Kidney (tissue), 13 donors: ENCODE measurements at regions not wholly inside any gene's neighbourhood (a gene's known extent, or its start where the extent isn't known, plus 50 kb on each side); places are given as distances from the start of the nearest gene placed in this dataset.

Experiments
- DNase-seq, 5 donors: peaks; one replicate each; pipeline ENCODE4 v3.0.0-alpha.2; 2013 to 2020
- FAIRE-seq: peaks from 2 replicates; lab custom pipeline; 2012; peaks lifted over from hg19 to GRCh38; lab: Jason Lieb, UNC
- H3K27ac ChIP-seq, 2 donors: one replicate each; pipeline ENCODE4 v1.7.0; 2013; ENCODE audit warnings: low read depth in 2 of 2, low read length in 2 of 2, inconsistent platforms in 1 of 2
- H3K27me3 ChIP-seq: one replicate; pipeline ENCODE4 v1.7.1; 2013; ENCODE audit warnings: low read length, inconsistent platforms; ENCODE audit not compliant: control insufficient read depth, insufficient read depth
- H3K36me3 ChIP-seq, 3 donors: one replicate each; pipeline versions ENCODE4 v1.7.0 to v1.7.1; 2013; ENCODE audit warnings: low read length in 3 of 3, control low read depth in 1 of 3, inconsistent platforms in 1 of 3; ENCODE audit not compliant: insufficient read depth in 3 of 3, control insufficient read depth in 2 of 3
- H3K4me1 ChIP-seq, 3 donors: one replicate each; pipeline versions ENCODE4 v1.7.0 to v1.7.1; 2013; ENCODE audit warnings: low read length in 3 of 3, inconsistent platforms in 1 of 3, low read depth in 1 of 3; ENCODE audit not compliant: control insufficient read depth in 2 of 3, insufficient read depth in 2 of 3
- H3K4me3 ChIP-seq, 3 donors: one replicate each; pipeline versions ENCODE4 v1.7.0 to v1.8.1; 2013; ENCODE audit warnings: low read length in 3 of 3, control low read depth in 1 of 3, inconsistent platforms in 1 of 3
- H3K9ac ChIP-seq, 3 donors: one replicate each; pipeline versions ENCODE4 v1.7.0 to v1.7.1; 2013; ENCODE audit warnings: low read length in 3 of 3, control low read depth in 1 of 3, inconsistent platforms in 1 of 3
- H3K9me3 ChIP-seq, 3 donors: one replicate each; pipeline versions ENCODE4 v1.7.0 to v1.7.1; 2013; ENCODE audit warnings: low read length in 3 of 3, control low read depth in 1 of 3, inconsistent platforms in 1 of 3; ENCODE audit not compliant: control insufficient read depth in 2 of 3, insufficient read depth in 1 of 3
- intact Hi-C: fragments of 100-400 bp; cut with DNase I; formaldehyde crosslinking; loops from one replicate; pipeline ENCODE4 v1.11.1; 2022
- TF ChIP-seq, protein P1 (sequence below): IDR thresholded peaks from 3 replicates; pipeline ENCODE4 v1.5.1; 2012; ENCODE audit warnings: mild to moderate bottlenecking, moderate library complexity, borderline replicate concordance; ENCODE audit not compliant: insufficient read depth; ENCODE audit errors: extremely low read depth
- donor health status: control.
- donor health status: control.
- donor health status: control.
- donor health status: control.
- donor health status: control.
- donor health status: DM: yes; HTN: yes; CAD: no.
- donor health status: Normal renal cell carcinoma (clear cell type).

DNA sequence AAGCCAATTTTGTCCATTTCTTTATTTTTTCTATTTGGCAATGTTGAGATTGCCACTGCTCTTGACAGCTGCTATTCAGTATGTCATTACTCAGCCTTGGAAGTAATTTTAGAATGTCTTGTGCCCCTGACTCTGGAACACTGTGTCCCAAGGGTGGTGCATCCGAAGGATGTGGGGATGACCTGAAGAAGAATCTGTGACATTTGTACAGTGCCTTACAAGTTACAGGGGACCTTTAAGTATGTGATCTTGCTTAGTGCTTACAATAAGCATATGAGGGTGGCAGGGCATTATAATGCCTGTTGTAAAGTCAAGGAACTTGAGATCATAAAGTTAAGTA lies 239.5 kb downstream of the REEP3 start:
- no peak overlapping the region for H3K4me3 ChIP-seq
- H3K9ac ChIP-seq: no peak overlapping the region
- no peaks in the 10 kb centered on the region for H3K9me3 ChIP-seq
- H3K27ac ChIP-seq: no peak overlapping the region
- H3K4me1 ChIP-seq: no peaks in the 10 kb centered on the region
- no peak for FAIRE-seq
- DNase-seq: no peak
- H3K36me3 ChIP-seq: no peaks in the 10 kb centered on the region
- no peaks in the 10 kb centered on the region for H3K27me3 ChIP-seq
- intact Hi-C loops: no loop called here
- TF ChIP-seq, protein P1, sequence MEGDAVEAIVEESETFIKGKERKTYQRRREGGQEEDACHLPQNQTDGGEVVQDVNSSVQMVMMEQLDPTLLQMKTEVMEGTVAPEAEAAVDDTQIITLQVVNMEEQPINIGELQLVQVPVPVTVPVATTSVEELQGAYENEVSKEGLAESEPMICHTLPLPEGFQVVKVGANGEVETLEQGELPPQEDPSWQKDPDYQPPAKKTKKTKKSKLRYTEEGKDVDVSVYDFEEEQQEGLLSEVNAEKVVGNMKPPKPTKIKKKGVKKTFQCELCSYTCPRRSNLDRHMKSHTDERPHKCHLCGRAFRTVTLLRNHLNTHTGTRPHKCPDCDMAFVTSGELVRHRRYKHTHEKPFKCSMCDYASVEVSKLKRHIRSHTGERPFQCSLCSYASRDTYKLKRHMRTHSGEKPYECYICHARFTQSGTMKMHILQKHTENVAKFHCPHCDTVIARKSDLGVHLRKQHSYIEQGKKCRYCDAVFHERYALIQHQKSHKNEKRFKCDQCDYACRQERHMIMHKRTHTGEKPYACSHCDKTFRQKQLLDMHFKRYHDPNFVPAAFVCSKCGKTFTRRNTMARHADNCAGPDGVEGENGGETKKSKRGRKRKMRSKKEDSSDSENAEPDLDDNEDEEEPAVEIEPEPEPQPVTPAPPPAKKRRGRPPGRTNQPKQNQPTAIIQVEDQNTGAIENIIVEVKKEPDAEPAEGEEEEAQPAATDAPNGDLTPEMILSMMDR: no peak

DNA sequence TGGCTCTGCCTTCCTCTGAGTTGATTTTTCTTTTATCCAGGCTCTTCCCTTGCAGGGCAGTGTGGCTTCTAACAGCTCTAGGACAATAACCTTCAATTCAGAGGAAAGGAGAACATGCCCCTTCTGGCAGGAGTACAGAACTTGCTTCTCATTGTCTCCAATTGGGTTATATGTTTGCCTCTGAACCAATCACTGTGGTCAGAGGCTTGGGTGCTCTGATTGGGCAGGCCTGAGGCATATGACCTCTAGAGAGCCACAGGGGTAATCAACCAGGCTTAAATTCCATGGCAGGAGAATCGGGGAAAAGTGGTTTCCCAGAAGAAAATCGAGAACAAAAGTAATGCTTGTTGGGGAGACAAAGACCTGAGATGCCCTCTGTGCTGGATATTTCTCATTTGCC lies 240.0 kb downstream of the REEP3 start:
- Histone ChIP-seq H3K4me1 (peaks cover 0 to under 1% (median 0%) of the 10 kb centered on the region in 3 donors), H3K9me3 (no peaks in the 10 kb centered on the region), H3K9ac (no peak overlapping the region), H3K4me3 (no peak overlapping the region), H3K27ac (no peak overlapping the region), H3K27me3 (no peaks in the 10 kb centered on the region), H3K36me3 (no peaks in the 10 kb centered on the region)
- intact Hi-C loops: no loop called here
- DNase-seq (no peak), FAIRE-seq (no peak)
- TF ChIP-seq, protein P1: no peak

GRCh38 chr10:63763744-63764143 lies 242.5 kb downstream of the REEP3 start:
- Histone ChIP-seq H3K4me1 (peaks cover 6 to 10% (median 10%) of the 10 kb centered on the region in 3 donors), H3K36me3 (no peaks in the 10 kb centered on the region), H3K9me3 (no peaks in the 10 kb centered on the region), H3K27me3 (no peaks in the 10 kb centered on the region), H3K9ac (no peak overlapping the region), H3K4me3 (no peak overlapping the region), H3K27ac (no peak overlapping the region)
- FAIRE-seq: no peak
- TF ChIP-seq, protein P1: no peak
- intact Hi-C loops: no loop called here
- no peak for DNase-seq

- FAIRE-seq: no peak
- H3K27me3 ChIP-seq: no peaks in the 10 kb centered on the region
These were observed 243.9 kb downstream of the REEP3 start for GRCh38 chr10:63765126-63765525.

More at GRCh38 chr10:63765126-63765525, 243.9 kb downstream of the REEP3 start:
- H3K9me3 ChIP-seq: no peaks in the 10 kb centered on the region
- H3K27ac ChIP-seq: no peak overlapping the region
- H3K9ac ChIP-seq: no peak overlapping the region
- TF ChIP-seq, protein P1: no peak
- no peak overlapping the region for H3K4me3 ChIP-seq
- intact Hi-C loops: no loop called here
- DNase-seq: no peak
- peaks cover 6 to 10% (median 10%) of the 10 kb centered on the region in 3 donors for H3K4me1 ChIP-seq
- H3K36me3 ChIP-seq: no peaks in the 10 kb centered on the region
